ENCODE measurements at regions not wholly inside any gene's neighbourhood (a gene's known extent, or its start where the extent isn't known, plus 50 kb on each side); places are given as distances from the start of the nearest gene placed in this dataset.

- H3K4me3 ChIP-seq: no peak overlapping the region
- H2AFZ ChIP-seq: no peak overlapping the region
- H4K20me1 ChIP-seq (ENCODE audit: insufficient read depth): no peaks in the 10 kb centered on the region
- 7 to 12% methylated on average over 4 of the region's 4 CpGs for WGBS, 2 experiments (ENCODE audit: low coverage in 1 of 2, low lambda C conversion rate in 2 of 2, missing lambda C conversion rate in 2 of 2)
- no peak for TF ChIP-seq EZH2 (IDR thresholded peaks at IDR 0.05; ENCODE audit: insufficient read depth, poor library complexity, severe bottlenecking)
- no peak for TF ChIP-seq EZH2phosphoT487 (IDR thresholded peaks at IDR 0.05; ENCODE audit: insufficient read depth, low read depth)
- H3K9me3 ChIP-seq (ENCODE audit: low read depth): no peaks in the 10 kb centered on the region
- H3F3A ChIP-seq (ENCODE audit: insufficient read depth): no peaks in the 10 kb centered on the region
- H3K27ac ChIP-seq: no peak overlapping the region
- H3K79me2 ChIP-seq (ENCODE audit: insufficient read depth): no peaks in the 10 kb centered on the region
- no peak overlapping the region for H3K9ac ChIP-seq
- H3K4me2 ChIP-seq (ENCODE audit: unreplicated experiment): no peak overlapping the region
- H3K9me2 ChIP-seq (ENCODE audit: insufficient read depth): no peaks in the 10 kb centered on the region; the same call in 1 of the 2 replicates
- H3K4me1 ChIP-seq (ENCODE audit: insufficient read depth): no peaks in the 10 kb centered on the region
- in situ Hi-C loops (cut with MboI): no loop called here
- DNase-seq: peak; percentile 55
- H3K27me3 ChIP-seq (replicated peaks; ENCODE audit: insufficient read depth): no peaks in the 10 kb centered on the region
- H3K36me3 ChIP-seq (ENCODE audit: low read depth): no peaks in the 10 kb centered on the region
Measured at GRCh38 chr3:84108442-84108971, 850.3 kb upstream of the CADM2 start.

GRCh38 chr3:84109911-84110310, 848.9 kb upstream of the CADM2 start:
- Histone ChIP-seq H4K20me1 (ENCODE audit: insufficient read depth) (no peaks in the 10 kb centered on the region), H3K79me2 (ENCODE audit: insufficient read depth) (no peaks in the 10 kb centered on the region), H3K27me3 (replicated peaks; ENCODE audit: insufficient read depth) (no peaks in the 10 kb centered on the region), H3K4me3 (no peak overlapping the region), H3K27ac (no peak overlapping the region), H3K4me1 (ENCODE audit: insufficient read depth) (no peaks in the 10 kb centered on the region), H3K36me3 (ENCODE audit: low read depth) (no peaks in the 10 kb centered on the region), H3K9ac (no peak overlapping the region), H3F3A (ENCODE audit: insufficient read depth) (no peaks in the 10 kb centered on the region), H2AFZ (no peak overlapping the region), H3K9me2 (ENCODE audit: insufficient read depth) (no peaks in the 10 kb centered on the region; the same call in 1 of the 2 replicates), H3K9me3 (ENCODE audit: low read depth) (no peaks in the 10 kb centered on the region), H3K4me2 (ENCODE audit: unreplicated experiment) (no peak overlapping the region)
- TF ChIP-seq EZH2 (IDR thresholded peaks at IDR 0.05; ENCODE audit: insufficient read depth, poor library complexity, severe bottlenecking): no peak
- TF ChIP-seq EZH2phosphoT487 (IDR thresholded peaks at IDR 0.05; ENCODE audit: insufficient read depth, low read depth): no peak
- in situ Hi-C loops (cut with MboI): no loop called here
- no peak for DNase-seq

- H3K4me1 ChIP-seq (ENCODE audit: insufficient read depth): no peaks in the 10 kb centered on the region
- no peak for TF ChIP-seq EZH2phosphoT487 (IDR thresholded peaks at IDR 0.05; ENCODE audit: insufficient read depth, low read depth)
- TF ChIP-seq EZH2 (IDR thresholded peaks at IDR 0.05; ENCODE audit: insufficient read depth, poor library complexity, severe bottlenecking): no peak
- no peak overlapping the region for H2AFZ ChIP-seq
- H3K79me2 ChIP-seq (ENCODE audit: insufficient read depth): no peaks in the 10 kb centered on the region
- in situ Hi-C loops (cut with MboI): no loop called here
- no peaks in the 10 kb centered on the region for H3K9me3 ChIP-seq (ENCODE audit: low read depth)
- no peak overlapping the region for H3K27ac ChIP-seq
- no peak for DNase-seq
- no peak overlapping the region for H3K4me2 ChIP-seq (ENCODE audit: unreplicated experiment)
- no peaks in the 10 kb centered on the region; the same call in 1 of the 2 replicates for H3K9me2 ChIP-seq (ENCODE audit: insufficient read depth)
- no peaks in the 10 kb centered on the region for H3F3A ChIP-seq (ENCODE audit: insufficient read depth)
- no peak overlapping the region for H3K4me3 ChIP-seq
- H3K27me3 ChIP-seq (replicated peaks; ENCODE audit: insufficient read depth): no peaks in the 10 kb centered on the region
- no peak overlapping the region for H3K9ac ChIP-seq
- no peaks in the 10 kb centered on the region for H3K36me3 ChIP-seq (ENCODE audit: low read depth)
- H4K20me1 ChIP-seq (ENCODE audit: insufficient read depth): no peaks in the 10 kb centered on the region
Measured at GRCh38 chr3:84110787-84111186, 848.0 kb upstream of the CADM2 start.

- no peaks in the 10 kb centered on the region for H4K20me1 ChIP-seq (ENCODE audit: insufficient read depth)
- H2AFZ ChIP-seq: no peak overlapping the region
- no peaks in the 10 kb centered on the region for H3K9me2 ChIP-seq (ENCODE audit: insufficient read depth)
- in situ Hi-C loops (cut with MboI): no loop called here
- H3K36me3 ChIP-seq (ENCODE audit: low read depth): no peaks in the 10 kb centered on the region
- DNase-seq: no peak
- TF ChIP-seq EZH2phosphoT487 (IDR thresholded peaks at IDR 0.05; ENCODE audit: insufficient read depth, low read depth) (no peak), EZH2 (IDR thresholded peaks at IDR 0.05; ENCODE audit: insufficient read depth, poor library complexity, severe bottlenecking) (no peak)
- H3K4me3 ChIP-seq: no peak overlapping the region
- H3K27me3 ChIP-seq (replicated peaks; ENCODE audit: insufficient read depth): no peaks in the 10 kb centered on the region
- H3K4me1 ChIP-seq (ENCODE audit: insufficient read depth): no peaks in the 10 kb centered on the region
- no peaks in the 10 kb centered on the region for H3K79me2 ChIP-seq (ENCODE audit: insufficient read depth)
- H3K9ac ChIP-seq: no peak overlapping the region
- no peak overlapping the region for H3K4me2 ChIP-seq (ENCODE audit: unreplicated experiment)
- no peaks in the 10 kb centered on the region for H3F3A ChIP-seq (ENCODE audit: insufficient read depth)
- 42 to 52% methylated on average over 11 to 12 of the region's 12 CpGs for WGBS, 2 experiments (ENCODE audit: low coverage in 1 of 2, low lambda C conversion rate in 2 of 2, missing lambda C conversion rate in 2 of 2)
- H3K9me3 ChIP-seq (ENCODE audit: low read depth): peaks cover 5% of the 10 kb centered on the region
- no peak overlapping the region for H3K27ac ChIP-seq
Measured at GRCh38 chr3:84125201-84125721, 833.5 kb upstream of the CADM2 start.

- peaks cover 5% of the 10 kb centered on the region for H3K9me3 ChIP-seq (ENCODE audit: low read depth)
- DNase-seq: no peak
- no peak overlapping the region for H2AFZ ChIP-seq
- H4K20me1 ChIP-seq (ENCODE audit: insufficient read depth): no peaks in the 10 kb centered on the region
- no peak overlapping the region for H3K4me2 ChIP-seq (ENCODE audit: unreplicated experiment)
- H3K36me3 ChIP-seq (ENCODE audit: low read depth): no peaks in the 10 kb centered on the region
- H3K27ac ChIP-seq: no peak overlapping the region
- no peak overlapping the region for H3K4me3 ChIP-seq
- H3K9me2 ChIP-seq (ENCODE audit: insufficient read depth): no peaks in the 10 kb centered on the region
- no peaks in the 10 kb centered on the region for H3K27me3 ChIP-seq (replicated peaks; ENCODE audit: insufficient read depth)
- in situ Hi-C loops (cut with MboI): no loop called here
- no peaks in the 10 kb centered on the region for H3K79me2 ChIP-seq (ENCODE audit: insufficient read depth)
- WGBS, 2 experiments (ENCODE audit: low coverage in 1 of 2, low lambda C conversion rate in 2 of 2, missing lambda C conversion rate in 2 of 2): 75 to 84% methylated on average over 21 of the region's 21 CpGs
- H3K9ac ChIP-seq: no peak overlapping the region
- no peaks in the 10 kb centered on the region for H3K4me1 ChIP-seq (ENCODE audit: insufficient read depth)
- no peak for TF ChIP-seq EZH2phosphoT487 (IDR thresholded peaks at IDR 0.05; ENCODE audit: insufficient read depth, low read depth)
- TF ChIP-seq EZH2 (IDR thresholded peaks at IDR 0.05; ENCODE audit: insufficient read depth, poor library complexity, severe bottlenecking): no peak
- H3F3A ChIP-seq (ENCODE audit: insufficient read depth): no peaks in the 10 kb centered on the region
Measured at GRCh38 chr3:84125760-84126159, 833.0 kb upstream of the CADM2 start.
